Ishikawa (cell line): ENCODE measurements at regions not wholly inside any gene's neighbourhood (a gene's known extent, or its start where the extent isn't known, plus 50 kb on each side); places are given as distances from the start of the nearest gene placed in this dataset.

Experiments used
- CEBPB ChIP-seq: IDR thresholded peaks from 2 replicates; pipeline ENCODE4 v1.6.1; 2012
- CREB1 ChIP-seq: IDR thresholded peaks from 2 replicates; pipeline ENCODE4 v1.6.1; 2012; ENCODE audit warnings: low read depth
- EGR1 ChIP-seq: IDR thresholded peaks from 2 replicates; pipeline ENCODE4 v1.6.1; 2012
- EP300 ChIP-seq: IDR thresholded peaks from 2 replicates; pipeline ENCODE4 v1.6.1; 2012; ENCODE audit warnings: borderline replicate concordance
- FOXM1 ChIP-seq: IDR thresholded peaks from 2 replicates; pipeline ENCODE4 v1.6.1; 2012; ENCODE audit warnings: low read depth, borderline replicate concordance
- NFIC ChIP-seq: IDR thresholded peaks from 2 replicates; pipeline ENCODE4 v1.6.1; 2012
- RAD21 ChIP-seq: IDR thresholded peaks from 2 replicates; pipeline ENCODE4 v1.6.1; 2012; ENCODE audit warnings: low read depth
- TAF1 ChIP-seq: IDR thresholded peaks from 2 replicates; pipeline ENCODE4 v1.6.1; 2012; ENCODE audit warnings: low read depth, mild to moderate bottlenecking
- TCF12 ChIP-seq: IDR thresholded peaks from 2 replicates; pipeline ENCODE4 v1.6.1; 2012; ENCODE audit warnings: low read depth
- YY1 ChIP-seq: IDR thresholded peaks from 2 replicates; pipeline ENCODE4 v1.6.1; 2012; ENCODE audit warnings: low read depth
- ZBTB7A ChIP-seq: IDR thresholded peaks from 2 replicates; pipeline ENCODE4 v1.6.1; 2012; ENCODE audit warnings: low read depth
- TF ChIP-seq, protein P1 (sequence below): IDR thresholded peaks from 2 replicates; pipeline ENCODE4 v1.6.1; 2012; ENCODE audit warnings: low read depth, mild to moderate bottlenecking
- TF ChIP-seq, protein P2 (sequence below): IDR thresholded peaks from 2 replicates; pipeline ENCODE4 v1.6.1; 2012
- TF ChIP-seq, protein P3 (sequence below): IDR thresholded peaks from 2 replicates; pipeline ENCODE4 v1.6.1; 2012

DNA sequence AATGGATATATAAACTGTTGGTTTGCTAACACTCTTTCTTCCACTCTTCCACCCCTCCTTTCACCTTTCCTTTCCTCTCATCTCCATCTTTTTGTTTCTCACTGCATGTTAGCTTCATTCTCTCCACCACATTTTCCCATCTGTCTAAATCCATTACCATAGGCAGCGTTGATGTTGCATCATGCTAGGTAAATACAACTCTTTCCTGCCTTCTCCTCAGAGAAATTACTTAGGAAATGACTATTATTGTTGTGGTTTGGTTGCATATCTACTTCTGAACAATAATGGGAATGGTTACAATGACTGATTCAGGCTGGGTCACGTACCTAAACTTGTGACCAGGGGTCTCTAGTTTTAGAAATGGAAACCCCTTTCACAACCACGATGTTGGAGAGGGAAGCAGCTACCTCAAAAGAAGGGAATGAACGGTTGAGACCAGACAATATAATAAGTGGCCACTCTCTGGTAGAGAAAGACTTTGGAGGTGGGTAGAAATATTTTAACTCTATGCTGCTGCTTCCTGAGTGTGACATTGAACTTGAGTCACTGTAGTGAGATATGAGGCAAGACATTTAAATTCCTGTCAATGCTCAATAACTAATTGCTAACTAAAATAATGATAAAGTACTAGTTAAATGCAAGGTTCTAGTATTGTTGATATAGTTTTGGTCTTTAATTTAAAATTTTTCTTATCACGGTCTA lies 314.1 kb upstream of the TGFBR2 start:
- TF ChIP-seq, protein P1, sequence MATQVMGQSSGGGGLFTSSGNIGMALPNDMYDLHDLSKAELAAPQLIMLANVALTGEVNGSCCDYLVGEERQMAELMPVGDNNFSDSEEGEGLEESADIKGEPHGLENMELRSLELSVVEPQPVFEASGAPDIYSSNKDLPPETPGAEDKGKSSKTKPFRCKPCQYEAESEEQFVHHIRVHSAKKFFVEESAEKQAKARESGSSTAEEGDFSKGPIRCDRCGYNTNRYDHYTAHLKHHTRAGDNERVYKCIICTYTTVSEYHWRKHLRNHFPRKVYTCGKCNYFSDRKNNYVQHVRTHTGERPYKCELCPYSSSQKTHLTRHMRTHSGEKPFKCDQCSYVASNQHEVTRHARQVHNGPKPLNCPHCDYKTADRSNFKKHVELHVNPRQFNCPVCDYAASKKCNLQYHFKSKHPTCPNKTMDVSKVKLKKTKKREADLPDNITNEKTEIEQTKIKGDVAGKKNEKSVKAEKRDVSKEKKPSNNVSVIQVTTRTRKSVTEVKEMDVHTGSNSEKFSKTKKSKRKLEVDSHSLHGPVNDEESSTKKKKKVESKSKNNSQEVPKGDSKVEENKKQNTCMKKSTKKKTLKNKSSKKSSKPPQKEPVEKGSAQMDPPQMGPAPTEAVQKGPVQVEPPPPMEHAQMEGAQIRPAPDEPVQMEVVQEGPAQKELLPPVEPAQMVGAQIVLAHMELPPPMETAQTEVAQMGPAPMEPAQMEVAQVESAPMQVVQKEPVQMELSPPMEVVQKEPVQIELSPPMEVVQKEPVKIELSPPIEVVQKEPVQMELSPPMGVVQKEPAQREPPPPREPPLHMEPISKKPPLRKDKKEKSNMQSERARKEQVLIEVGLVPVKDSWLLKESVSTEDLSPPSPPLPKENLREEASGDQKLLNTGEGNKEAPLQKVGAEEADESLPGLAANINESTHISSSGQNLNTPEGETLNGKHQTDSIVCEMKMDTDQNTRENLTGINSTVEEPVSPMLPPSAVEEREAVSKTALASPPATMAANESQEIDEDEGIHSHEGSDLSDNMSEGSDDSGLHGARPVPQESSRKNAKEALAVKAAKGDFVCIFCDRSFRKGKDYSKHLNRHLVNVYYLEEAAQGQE = no peak
- TF ChIP-seq EP300 (no peak), CREB1 (no peak), NFIC (no peak), RAD21 (no peak), CEBPB (peak; percentile 66; the same call in 1 of the 2 replicates), TAF1 (no peak), TCF12 (no peak), YY1 (no peak), ZBTB7A (no peak), FOXM1 (no peak), EGR1 (no peak)
- TF ChIP-seq, protein P2, sequence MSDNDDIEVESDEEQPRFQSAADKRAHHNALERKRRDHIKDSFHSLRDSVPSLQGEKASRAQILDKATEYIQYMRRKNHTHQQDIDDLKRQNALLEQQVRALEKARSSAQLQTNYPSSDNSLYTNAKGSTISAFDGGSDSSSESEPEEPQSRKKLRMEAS = no peak
- TF ChIP-seq, protein P3, sequence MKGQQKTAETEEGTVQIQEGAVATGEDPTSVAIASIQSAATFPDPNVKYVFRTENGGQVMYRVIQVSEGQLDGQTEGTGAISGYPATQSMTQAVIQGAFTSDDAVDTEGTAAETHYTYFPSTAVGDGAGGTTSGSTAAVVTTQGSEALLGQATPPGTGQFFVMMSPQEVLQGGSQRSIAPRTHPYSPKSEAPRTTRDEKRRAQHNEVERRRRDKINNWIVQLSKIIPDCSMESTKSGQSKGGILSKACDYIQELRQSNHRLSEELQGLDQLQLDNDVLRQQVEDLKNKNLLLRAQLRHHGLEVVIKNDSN = no peak
